ENCODE measurements at regions not wholly inside any gene's neighbourhood (a gene's known extent, or its start where the extent isn't known, plus 50 kb on each side); places are given as distances from the start of the nearest gene placed in this dataset.

DNA sequence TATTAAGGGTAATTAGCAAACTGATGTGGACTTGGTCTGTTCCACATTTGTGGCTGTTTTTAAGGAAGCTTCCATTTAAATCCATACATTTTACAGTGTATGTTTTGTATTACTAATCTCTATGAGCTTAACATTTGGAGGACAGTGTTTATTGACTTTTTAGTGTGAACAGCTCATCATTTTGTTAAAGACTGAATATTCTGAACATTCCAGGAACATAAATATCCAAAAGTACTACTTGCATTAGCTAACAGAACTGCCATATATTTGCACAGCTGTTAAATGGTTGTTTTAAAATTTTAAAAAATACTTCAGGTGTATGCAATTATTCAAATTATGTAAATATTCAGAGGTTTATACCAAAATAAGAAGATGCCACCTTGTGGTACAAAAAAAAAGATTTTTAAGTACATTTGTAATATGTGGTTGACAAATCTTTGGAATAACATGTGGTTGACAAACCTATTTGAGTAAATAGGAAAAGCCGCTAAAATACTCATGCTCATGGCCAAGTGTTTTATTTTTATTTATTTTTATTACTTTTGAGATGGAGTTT lies 439.7 kb upstream of the FANCL start:
- no peak for DNase-seq (ENCODE audit: low read depth, low spot score)

DNA sequence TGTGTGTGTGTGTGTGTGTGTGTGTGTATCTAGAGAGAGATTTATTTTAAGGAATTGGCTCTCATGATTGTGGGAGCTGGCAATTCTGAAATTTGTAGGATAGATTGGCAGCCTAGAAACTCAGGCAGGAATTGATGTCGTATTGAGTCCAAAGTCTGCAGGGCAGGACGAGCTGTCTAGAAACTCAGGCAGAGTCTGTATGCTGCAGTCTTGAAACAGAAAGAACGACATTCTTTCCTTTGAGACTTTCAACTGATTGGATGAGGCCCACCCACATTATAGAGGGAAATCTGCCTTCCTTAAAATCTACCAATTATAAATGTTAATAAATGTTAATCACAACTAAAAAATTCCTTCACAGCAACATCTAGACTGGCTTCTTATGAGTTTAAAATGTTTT lies 436.6 kb upstream of the FANCL start:
- DNase-seq (ENCODE audit: low read depth, low spot score) = no peak

DNA sequence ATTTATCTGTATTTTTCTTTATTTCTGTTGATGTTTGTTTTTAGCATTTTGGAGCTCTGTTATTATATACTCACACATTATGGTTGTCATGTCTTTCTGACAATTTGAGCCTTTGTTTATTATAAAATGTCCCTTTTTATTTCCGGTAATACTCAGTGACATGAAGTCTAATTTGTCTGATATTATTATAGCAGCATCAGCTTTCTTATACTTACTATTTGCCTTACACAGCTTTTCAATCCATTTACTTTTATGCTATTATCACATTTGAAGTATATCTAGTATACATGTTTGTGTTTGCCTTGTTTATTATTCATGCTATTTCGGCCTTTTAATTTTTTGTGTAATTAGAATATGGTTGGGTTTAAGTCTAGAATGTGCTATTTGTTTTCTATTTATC lies 430.6 kb upstream of the FANCL start:
- DNase-seq (ENCODE audit: low read depth, low spot score) = no peak

DNA sequence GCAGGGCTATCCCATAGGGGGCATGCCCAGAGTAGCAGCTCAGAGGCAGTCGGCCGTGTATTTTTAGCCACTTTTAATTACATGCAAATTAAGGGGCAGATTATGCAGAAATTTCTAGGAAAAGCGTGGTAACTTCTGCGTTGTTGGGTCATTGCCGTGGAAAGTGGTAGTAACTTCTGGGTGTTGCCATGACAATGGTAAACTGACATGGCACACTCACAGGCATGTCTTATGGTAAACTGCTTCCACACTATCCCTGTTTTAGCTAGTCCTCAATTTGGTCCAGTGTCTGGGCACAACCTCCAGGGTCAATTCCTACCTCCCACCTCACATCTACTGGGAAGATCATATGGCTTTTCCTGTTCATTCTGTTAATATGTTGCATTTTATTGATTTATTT lies 428.9 kb upstream of the FANCL start:
- no peak for DNase-seq (ENCODE audit: low read depth, low spot score)

DNA sequence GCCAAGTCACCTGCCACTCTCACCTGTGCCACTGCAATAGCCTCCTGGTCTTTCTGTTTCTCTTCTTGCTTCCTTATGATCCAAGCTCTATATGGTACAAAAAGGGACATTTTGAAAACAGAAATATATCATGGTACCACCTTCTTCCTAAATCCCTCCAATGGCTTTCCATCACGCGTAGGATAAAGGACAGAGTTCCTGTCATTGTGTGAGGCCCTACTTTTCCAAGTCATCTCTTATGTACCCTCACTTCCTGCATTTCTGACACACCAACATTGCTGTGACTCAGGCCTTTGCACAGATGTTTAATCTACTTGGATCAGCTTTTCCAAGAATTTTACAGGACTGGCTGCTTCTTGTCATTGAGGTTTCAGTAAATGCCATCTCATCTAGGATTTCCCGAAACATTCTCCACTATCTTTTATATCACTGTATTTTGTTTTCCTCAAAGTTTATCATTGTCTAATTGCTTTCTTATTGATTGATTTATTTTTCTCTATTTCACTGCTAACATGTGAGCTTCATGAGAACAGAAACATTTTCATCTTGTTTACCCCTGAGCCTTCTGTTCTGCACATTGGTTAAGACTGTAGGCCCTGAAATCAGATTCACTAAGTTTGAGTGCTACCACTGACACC lies 426.1 kb upstream of the FANCL start:
- DNase-seq (ENCODE audit: low read depth, low spot score) = no peak

DNA sequence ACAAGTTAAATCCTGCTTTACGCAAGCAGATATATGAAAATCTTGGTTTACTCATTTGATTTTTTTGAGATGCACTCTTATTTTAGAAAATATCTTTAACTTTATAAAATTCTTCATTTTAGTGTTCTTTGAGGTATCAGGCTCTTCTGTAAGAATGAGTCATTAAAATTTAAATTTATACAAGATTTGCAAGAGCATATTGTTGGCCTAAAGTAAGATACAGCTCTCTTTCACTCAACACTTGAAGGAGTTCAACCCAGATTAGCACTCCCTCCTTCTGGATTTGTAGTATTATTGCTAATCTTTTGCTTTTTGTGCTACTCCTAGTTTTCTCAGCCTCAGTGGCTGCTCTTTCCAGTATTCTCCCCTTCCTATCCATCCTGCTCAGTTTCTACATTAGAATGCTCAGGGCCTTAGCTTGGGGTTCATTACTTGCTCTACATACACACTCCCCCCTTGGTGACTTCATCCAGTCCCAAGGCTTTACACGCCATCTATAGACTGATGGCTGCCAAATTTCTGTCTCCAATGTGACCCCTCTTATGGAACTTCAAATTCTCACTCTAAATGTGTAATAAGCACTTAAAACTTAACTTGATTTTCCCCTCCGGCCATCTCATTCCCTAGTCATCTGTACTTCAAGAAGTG lies 425.3 kb upstream of the FANCL start:
- DNase-seq (ENCODE audit: low read depth, low spot score) = no peak

DNA sequence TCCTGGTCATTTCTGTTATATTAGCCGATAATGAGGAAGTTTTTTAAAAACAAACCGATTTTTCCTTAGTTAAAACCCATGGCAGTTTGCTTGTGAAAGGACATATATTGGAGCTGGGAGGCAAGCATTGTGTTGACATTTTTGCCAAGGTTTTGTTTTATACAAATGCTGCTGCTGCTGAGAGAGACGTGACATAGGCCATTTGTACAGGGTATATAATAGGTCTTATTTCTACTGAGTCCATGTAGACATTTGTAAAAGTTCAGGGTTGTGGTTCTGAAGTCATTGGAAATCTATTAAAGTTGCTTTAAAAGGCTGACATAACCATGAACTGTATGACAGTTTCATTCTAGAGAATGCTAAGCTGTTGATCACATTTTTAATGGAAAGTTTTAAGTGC lies 424.0 kb upstream of the FANCL start:
- no peak for DNase-seq (ENCODE audit: low read depth, low spot score)

DNA sequence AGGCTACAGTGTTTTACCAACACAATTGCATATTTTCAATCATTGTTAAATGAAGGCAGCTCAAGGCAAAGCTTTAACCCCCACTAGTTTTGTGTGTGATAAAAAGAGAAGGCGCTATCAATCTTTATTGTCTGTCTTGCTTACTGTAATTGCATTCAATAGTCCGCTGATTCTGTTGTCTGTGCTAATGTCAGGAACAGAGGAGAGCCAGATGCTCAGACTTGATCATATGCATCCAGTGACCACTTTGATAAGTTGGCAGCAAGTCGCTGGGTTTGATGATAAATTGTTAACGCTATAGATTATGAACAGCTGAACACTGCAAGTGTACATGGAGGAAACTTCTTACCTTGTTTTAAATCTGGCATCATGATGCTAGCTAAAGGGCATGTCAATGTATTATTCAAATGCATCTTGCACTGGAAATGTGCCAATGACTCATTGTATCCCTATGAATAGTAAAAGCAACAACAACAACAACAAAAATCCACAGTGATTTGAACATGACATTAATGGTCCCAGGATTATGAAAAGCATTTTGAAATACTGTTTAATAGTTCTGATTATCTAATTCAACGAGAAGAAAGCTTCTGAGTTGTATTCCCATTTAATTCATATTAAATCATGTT lies 423.5 kb upstream of the FANCL start:
- DNase-seq (ENCODE audit: low read depth, low spot score) = no peak

DNA sequence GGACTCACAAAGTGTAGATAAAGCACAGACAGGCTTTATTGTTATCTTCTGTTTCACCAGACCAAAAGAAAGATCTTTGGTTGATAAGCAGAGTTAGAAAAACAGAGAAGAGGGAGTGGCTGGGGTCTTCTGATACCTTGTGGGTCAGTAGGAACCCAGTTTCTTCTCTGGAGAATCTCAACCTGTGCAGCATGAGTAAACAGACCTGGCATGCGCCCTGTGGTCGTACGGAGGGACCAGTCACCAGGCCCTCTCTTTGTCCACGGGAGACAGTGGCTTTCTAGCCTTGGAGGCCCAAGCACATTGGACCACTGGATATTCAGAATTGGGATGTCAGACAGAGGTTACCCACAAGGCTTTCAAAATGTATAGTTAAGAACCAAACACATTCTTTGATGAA lies 418.9 kb upstream of the FANCL start:
- no peak for DNase-seq (ENCODE audit: low read depth, low spot score)

DNA sequence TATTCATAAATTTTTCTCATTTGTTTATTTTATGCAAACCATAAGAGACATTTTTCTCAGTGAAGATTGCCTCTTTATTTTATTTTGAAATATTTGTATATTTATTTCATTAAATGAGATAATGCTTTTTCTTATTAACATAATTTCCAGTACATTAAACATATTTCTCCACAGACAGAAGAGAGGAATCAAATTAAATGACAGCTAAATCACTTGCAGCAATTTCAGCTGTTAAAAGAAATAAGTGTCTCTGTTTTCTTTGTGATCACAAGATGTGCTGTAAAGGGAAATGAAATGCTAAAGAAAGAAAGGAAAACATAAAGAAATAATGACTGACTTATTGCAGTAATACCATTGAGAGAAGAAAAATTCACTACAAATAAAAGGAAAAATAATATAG lies 414.0 kb upstream of the FANCL start:
- DNase-seq (ENCODE audit: low read depth, low spot score) = no peak

DNA sequence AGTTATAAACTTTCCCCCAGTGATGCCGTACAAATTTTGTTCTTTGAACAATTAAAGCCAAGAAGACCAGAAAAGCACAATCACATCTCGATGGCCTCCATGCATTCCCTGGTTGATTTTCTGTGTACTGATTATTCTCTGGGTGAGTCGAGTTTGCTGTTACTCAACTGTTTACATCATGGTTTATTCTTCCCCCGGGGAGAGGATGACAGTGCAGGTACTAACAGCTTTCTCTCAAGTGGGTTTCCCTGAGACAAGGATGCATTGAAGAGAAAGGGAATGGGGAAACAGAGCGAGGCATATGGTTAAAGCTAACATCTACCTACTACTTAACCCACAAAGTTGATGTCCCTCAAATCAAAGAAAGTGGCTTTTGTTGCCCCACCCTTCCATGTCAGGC lies 410.8 kb upstream of the FANCL start:
- DNase-seq (ENCODE audit: low read depth, low spot score) = no peak

DNA sequence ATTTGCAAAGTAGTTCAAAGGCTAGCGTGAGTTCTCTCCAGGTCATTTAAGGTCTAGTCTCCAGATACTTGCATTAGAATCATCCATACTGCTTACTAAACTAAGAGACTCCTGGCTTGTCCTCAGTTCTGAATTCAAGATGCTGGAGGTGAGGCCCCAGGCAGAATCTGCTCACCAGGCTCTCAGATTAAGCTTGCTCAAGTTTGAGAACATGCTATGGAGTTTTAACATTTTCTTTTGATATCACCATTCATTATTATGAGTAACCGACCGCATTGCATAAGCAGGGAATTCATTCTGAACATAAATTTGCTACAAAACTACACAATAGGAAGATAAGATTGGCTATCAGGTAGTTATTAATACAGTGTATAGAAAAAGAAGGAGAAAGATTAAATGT lies 409.7 kb upstream of the FANCL start:
- DNase-seq (ENCODE audit: low read depth, low spot score) = no peak

DNA sequence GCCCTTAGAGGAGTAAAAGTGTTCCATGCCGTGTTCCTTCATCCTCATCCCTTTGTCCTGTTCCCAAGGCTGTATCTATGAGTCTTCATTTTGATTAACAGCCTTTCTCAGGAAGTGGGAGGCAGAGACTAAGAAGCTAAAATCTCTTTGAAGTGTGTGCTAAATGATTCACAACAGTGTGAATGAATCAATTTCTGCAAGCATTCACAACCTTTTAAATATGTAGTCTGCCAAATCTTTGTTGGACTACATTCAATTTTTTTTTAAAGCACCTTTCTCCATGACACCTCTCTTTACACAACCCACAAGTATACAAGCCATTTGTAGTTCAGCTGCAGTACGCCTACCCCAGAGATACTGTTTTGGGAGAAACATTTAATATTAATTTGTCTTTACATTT lies 408.6 kb upstream of the FANCL start:
- no peak for DNase-seq (ENCODE audit: low read depth, low spot score)

DNA sequence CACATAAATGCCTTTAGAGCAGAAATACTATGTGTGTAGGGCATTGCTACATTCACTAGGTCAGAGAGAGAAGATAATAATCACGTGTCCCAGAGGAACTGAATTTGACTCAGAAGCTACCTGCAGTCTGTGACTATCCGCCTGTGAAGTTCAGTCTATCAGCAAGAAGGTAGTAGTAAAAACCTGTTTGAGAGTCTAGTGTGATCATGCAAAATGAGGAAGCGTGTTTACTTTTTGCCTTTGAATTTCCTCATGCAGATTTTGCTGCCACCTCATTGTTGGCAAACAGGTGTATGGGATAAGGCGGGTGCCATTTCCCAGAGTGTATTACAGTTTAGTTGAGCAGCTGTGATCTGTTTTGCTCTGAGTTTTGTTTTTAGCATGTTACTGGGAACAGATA lies 403.9 kb upstream of the FANCL start:
- no peak for DNase-seq (ENCODE audit: low read depth, low spot score)

DNA sequence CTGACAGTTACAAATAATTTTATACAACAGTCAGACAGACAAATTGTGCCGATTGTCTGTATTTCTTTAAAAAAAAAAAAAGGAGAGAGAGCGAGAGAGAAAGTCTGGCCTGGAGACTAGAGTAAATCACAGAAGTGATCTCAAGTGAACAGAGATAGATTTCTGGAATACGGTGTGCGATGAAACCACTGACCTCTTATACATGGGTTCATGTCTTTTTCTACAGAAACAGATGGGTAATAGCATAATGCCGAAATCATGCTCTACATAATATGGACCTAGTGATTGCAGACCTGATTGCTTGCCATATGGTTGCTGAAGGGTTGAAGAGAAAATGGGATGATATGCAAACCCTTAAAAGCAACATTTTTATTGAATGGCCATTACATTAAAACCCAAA lies 403.3 kb upstream of the FANCL start:
- no peak for DNase-seq (ENCODE audit: low read depth, low spot score)

DNA sequence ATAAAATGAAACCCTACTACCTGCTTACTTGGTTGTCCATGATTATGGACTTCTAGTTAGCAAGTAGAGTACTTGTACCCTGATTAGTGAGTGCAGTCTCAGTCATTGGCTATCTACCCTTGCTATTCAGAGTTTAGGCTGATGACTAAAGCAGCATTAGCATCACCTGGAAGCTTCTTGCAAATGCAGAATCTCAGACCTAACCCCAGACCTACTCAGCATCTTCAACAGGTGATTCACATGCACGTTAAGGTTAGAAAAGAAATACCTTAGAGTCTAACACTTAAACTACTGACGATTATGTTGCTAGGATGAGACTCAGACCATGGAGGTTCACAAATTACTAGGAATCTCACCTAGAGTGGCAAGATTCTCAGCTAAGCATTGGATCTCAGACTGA lies 399.9 kb upstream of the FANCL start:
- no peak for DNase-seq (ENCODE audit: low read depth, low spot score)

DNA sequence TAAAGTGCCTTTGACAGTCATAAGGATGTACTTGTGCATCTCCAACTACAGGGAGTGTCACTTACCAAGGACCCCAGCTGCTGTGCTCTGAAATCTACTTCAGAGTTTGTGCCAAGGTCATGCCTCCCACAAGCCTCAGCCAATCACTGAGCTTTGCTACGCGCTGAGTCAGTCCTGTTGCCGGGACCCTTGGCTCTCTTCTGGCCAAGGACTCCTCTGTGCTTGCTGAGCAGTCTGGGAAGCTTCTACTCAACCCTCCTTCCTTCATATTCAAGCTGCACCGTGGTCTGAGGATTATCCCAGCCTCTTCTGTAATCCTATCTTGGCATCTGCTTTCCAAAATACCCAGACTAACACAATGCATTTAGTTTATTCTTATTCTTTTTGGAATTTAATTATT lies 398.9 kb upstream of the FANCL start:
- no peak for DNase-seq (ENCODE audit: low read depth, low spot score)

DNA sequence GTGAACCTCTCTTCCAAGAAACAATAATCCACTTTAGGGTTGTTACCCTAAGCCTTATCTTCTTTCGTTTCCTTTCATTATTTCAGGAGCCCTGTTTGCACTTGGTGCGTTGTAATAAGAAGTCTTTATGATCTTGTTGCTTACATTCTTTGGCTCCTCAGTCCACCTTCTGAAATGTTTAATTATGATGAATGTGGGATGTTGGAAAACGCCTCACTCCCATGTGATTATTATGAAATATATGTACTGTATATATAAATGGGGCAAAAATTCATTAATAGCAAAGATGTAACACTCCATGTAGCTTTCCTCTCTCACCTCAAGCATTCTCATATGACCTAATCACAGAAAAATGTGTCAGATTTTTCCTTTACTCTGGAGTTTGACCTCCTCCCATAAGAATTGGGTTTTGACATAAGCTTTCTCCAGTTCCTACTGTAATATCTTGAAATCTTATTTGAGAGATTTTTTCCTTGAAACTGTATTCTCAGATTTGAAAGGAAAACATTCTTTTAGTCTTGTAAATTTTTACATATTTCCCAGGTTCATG lies 397.2 kb upstream of the FANCL start:
- DNase-seq (ENCODE audit: low read depth, low spot score) = no peak

DNA sequence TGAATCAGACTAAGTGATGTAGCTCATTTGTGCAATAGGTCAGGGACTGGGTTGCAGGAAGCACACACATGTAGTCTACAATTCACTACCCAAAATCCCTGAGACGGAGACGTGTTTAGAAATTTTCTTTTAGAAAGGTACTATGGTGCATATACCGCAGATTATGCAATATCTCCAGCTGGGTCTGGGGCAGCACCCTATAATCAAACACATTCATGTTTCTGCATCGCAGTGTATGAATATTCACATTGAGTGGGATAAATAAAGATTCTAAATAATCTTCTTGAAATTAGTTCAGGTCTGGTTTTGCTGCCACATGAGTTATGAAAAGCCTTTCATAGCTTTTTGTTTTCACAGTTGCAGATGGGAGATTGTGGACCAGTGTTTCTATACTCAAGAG lies 395.7 kb upstream of the FANCL start:
- DNase-seq (ENCODE audit: low read depth, low spot score) = no peak

DNA sequence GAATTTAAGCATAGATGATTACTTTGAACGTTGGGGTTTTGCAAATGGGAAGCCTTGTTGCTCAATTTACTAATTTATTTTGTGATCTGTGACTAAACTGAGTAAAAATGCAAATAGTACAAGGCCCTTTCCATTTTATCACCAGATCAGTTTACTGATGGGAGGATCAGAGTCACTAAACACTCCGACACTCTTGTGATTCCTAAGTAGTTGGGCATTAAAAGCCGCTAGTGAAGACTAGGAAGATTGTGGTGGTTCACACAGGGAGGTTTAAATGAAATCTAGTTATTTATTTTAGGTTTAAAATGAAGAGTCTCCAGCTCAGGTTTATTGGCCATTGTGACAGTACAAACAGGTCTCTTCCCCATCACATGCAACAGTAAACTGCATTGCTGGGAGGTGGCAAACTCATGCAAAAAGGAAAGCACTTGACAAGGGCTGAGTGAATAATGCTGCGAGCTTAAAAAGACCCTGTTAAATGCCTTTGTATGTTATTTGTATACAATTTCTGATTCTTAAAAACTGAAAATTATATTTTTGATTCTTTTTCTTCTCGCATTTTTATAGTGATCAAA lies 394.8 kb upstream of the FANCL start:
- no peak for DNase-seq (ENCODE audit: low read depth, low spot score)

DNA sequence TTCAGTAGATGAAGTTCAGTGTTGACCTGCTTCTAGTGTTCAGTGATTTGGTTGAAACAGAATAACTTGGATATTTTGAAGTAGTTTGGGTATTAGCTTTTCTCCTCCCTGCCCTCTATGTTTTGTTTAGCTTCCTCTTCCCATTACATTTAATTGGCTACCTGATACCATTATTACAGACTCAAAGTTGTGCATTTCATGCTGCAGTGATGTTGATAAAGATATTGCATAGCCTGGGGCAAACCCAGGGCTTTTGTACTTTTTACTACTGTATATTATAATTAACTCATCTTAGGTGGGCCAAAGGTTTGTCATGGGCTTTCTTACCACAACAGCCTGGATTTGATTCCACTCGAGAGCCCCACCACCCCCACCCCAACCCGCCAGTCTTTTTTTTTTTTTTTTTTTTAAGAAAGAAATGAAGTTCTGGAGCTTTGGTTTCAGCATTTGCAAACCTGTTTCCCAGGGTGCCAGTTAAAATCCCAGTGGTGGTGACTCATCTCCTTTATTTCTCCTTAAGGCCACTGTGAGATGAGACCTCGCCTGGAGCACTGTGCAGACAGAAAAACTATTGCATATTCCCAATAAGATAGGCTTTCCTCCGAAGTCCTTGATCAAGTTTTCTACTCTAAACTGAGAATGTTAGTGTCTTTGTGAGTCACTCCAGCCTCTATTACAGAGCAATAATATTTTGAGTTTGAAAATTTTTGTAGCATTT lies 393.7 kb upstream of the FANCL start:
- peak; percentile 21 for DNase-seq (ENCODE audit: low read depth, low spot score)

All from smooth muscle cell of the brain vasculature (primary cell).